WTC11 (cell line): ENCODE measurements at regions not wholly inside any gene's neighbourhood (a gene's known extent, or its start where the extent isn't known, plus 50 kb on each side); places are given as distances from the start of the nearest gene placed in this dataset.

ENCODE experiments used
- ATAC-seq: fragments of 200-7000 bp; cut with Tn5 transposase; 2 replicates; pipeline ENCODE4 v1.10.0; 2021; ENCODE audit warnings: mild to moderate bottlenecking, moderate library complexity
- CTCF ChIA-PET: fragments of 300-600 bp; sonication (Branson Sonifier 250); formaldehyde crosslinking; loops from one replicate; lab custom pipeline; 2021; ENCODE audit warnings: antibody characterized with exemption; lab: Charles Lee
- POLR2A ChIA-PET: fragments of 350-600 bp; sonication (Branson Sonifier 250); formaldehyde crosslinking; loops from one replicate; lab custom pipeline; 2021; ENCODE audit warnings: antibody characterized with exemption; lab: Charles Lee
- DNase-seq: peaks from one replicate; pipeline ENCODE4 v3.0.0; 2021; ENCODE audit warnings: low spot score
- H3K27ac Mint-ChIP-seq: 2 replicates; pipeline ENCODE4 v1.8.0; 2021; ENCODE audit warnings: mixed read lengths
- H3K27me3 Mint-ChIP-seq: 2 replicates; pipeline ENCODE4 v1.8.0; 2021; ENCODE audit warnings: low read depth, mild to moderate bottlenecking, moderate library complexity, mixed read lengths
- H3K36me3 Mint-ChIP-seq: 2 replicates; pipeline ENCODE4 v1.8.0; 2021; ENCODE audit warnings: mixed read lengths
- H3K4me1 Mint-ChIP-seq: 2 replicates; pipeline ENCODE4 v1.8.0; 2022; ENCODE audit warnings: mixed read lengths
- H3K4me3 Mint-ChIP-seq: 2 replicates; pipeline ENCODE4 v1.8.0; 2021; ENCODE audit warnings: mild to moderate bottlenecking, moderate library complexity, mixed read lengths
- H3K9me3 Mint-ChIP-seq: 2 replicates; pipeline ENCODE4 v1.8.0; 2021; ENCODE audit warnings: mixed read lengths
- ARID4B ChIP-seq: sonication (generic); formaldehyde crosslinking; IDR thresholded peaks from 2 replicates; pipeline ENCODE4 v1.8.0; 2023; ENCODE audit warnings: missing genetic modification reagents, mild to moderate bottlenecking, borderline replicate concordance
- ATF1 ChIP-seq: sonication (generic); formaldehyde crosslinking; IDR thresholded peaks from 2 replicates; pipeline ENCODE4 v1.8.1; 2023; ENCODE audit warnings: mild to moderate bottlenecking, moderate library complexity, missing genetic modification reagents
- ELF4 ChIP-seq: sonication (generic); formaldehyde crosslinking; IDR thresholded peaks from 2 replicates; pipeline ENCODE4 v1.8.1; 2022; ENCODE audit warnings: low read depth, mild to moderate bottlenecking, moderate library complexity, missing genetic modification reagents
- EMX1 ChIP-seq: fragments of 250-450 bp; sonication (Bioruptor Pico); IDR thresholded peaks from 2 replicates; pipeline ENCODE4 v1.8.0; 2021; ENCODE audit warnings: mild to moderate bottlenecking
- ESRRA ChIP-seq: sonication (generic); formaldehyde crosslinking; IDR thresholded peaks from 2 replicates; pipeline ENCODE4 v1.8.1; 2022; ENCODE audit warnings: mild to moderate bottlenecking, missing genetic modification reagents, borderline replicate concordance
- GTF2I ChIP-seq: fragments of 250-450 bp; sonication (Bioruptor Pico); conservative IDR thresholded peaks from 2 replicates; pipeline ENCODE4 v1.4.0; 2021; ENCODE audit warnings: mild to moderate bottlenecking
- HMGA2 ChIP-seq: fragments of 250-450 bp; sonication (Bioruptor Pico); IDR thresholded peaks from 2 replicates; pipeline ENCODE4 v1.4.0; 2021; ENCODE audit warnings: mild to moderate bottlenecking, moderate library complexity
- JAZF1 ChIP-seq: fragments of 250-450 bp; sonication (Bioruptor Pico); IDR thresholded peaks from 2 replicates; pipeline ENCODE4 v1.9.0; 2021; ENCODE audit warnings: moderate library complexity, mild to moderate bottlenecking, inconsistent platforms
- KAT7 ChIP-seq: sonication (generic); formaldehyde crosslinking; IDR thresholded peaks from 2 replicates; pipeline ENCODE4 v1.8.1; 2023; ENCODE audit warnings: missing genetic modification reagents, mild to moderate bottlenecking, borderline replicate concordance
- MLX ChIP-seq: sonication (generic); formaldehyde crosslinking; IDR thresholded peaks from 2 replicates; pipeline ENCODE4 v1.8.1; 2023; ENCODE audit warnings: mild to moderate bottlenecking, missing genetic modification reagents, moderate library complexity
- NFE2L1 ChIP-seq: sonication (generic); formaldehyde crosslinking; IDR thresholded peaks from 2 replicates; pipeline ENCODE4 v1.8.1; 2023; ENCODE audit warnings: missing genetic modification reagents
- STAT6 ChIP-seq: sonication (generic); formaldehyde crosslinking; conservative IDR thresholded peaks from 2 replicates; pipeline ENCODE4 v1.8.1; 2023; ENCODE audit warnings: mild to moderate bottlenecking, low read depth, missing genetic modification reagents, moderate library complexity
- ZNF138 ChIP-seq: sonication (generic); formaldehyde crosslinking; conservative IDR thresholded peaks from 2 replicates; pipeline ENCODE4 v1.8.1; 2022; ENCODE audit warnings: mild to moderate bottlenecking, moderate library complexity, missing genetic modification reagents
- ZNF219 ChIP-seq: sonication (generic); formaldehyde crosslinking; IDR thresholded peaks from 2 replicates; pipeline ENCODE4 v1.8.0; 2023; ENCODE audit warnings: missing genetic modification reagents, mild to moderate bottlenecking, borderline replicate concordance
- ZNF396 ChIP-seq: fragments of 250-450 bp; sonication (Bioruptor Pico); IDR thresholded peaks from 2 replicates; pipeline ENCODE4 v1.8.0; 2021; ENCODE audit warnings: mild to moderate bottlenecking, moderate library complexity, borderline replicate concordance
- ZNF416 ChIP-seq: fragments of 250-450 bp; sonication (Bioruptor Pico); IDR thresholded peaks from 2 replicates; pipeline ENCODE4 v1.9.0; 2021; ENCODE audit warnings: mild to moderate bottlenecking, inconsistent platforms
- TF ChIP-seq, protein P1 (sequence below): sonication (generic); formaldehyde crosslinking; IDR thresholded peaks from 2 replicates; pipeline ENCODE4 v1.8.0; 2023; ENCODE audit warnings: mild to moderate bottlenecking, missing genetic modification reagents

- TF ChIP-seq STAT6: no peak
- no peak for TF ChIP-seq EMX1
- no peak for TF ChIP-seq MLX (CRISPR knock-in tag)
- no peak for TF ChIP-seq HMGA2 (CRISPR knock-in tag)
- no peak for TF ChIP-seq NFE2L1 (CRISPR knock-in tag)
- TF ChIP-seq, all 79 proteins: peak for 0
Observed at GRCh38 chr10:9900751-9901150, 1116.9 kb upstream of the CELF2 start (continued).

DNA sequence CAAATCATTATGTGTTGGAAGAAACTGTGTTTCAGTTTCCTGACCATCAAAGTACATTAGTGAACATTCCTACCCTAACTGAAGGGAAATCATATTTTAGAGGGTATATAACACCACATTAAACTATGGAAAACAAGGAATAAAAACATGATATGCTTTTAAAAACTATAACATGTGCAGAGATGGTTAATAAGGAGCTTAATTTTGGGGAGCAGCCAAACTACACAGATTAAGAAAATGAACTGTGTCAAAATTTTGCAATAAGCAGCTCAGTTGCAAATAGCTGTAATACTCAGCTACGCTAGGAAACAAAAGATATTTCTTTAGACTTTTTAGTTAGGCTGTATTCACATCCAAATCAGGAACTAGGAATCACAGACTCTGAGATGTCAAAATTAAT is 1115.7 kb upstream of the CELF2 start:
- ATAC-seq (no peak), DNase-seq (no peak)
- Mint-ChIP-seq H3K27ac (no peak overlapping the region), H3K36me3 (peaks cover 6% of the 10 kb centered on the region), H3K27me3 (no peaks in the 10 kb centered on the region), H3K9me3 (peaks cover 4% of the 10 kb centered on the region), H3K4me1 (peaks cover 10% of the 10 kb centered on the region), H3K4me3 (no peak overlapping the region)
- TF ChIP-seq ATF1: no peak
- TF ChIP-seq ZNF138: no peak
- no peak for TF ChIP-seq JAZF1 (CRISPR knock-in tag)
- TF ChIP-seq ARID4B (CRISPR knock-in tag): no peak
- TF ChIP-seq KAT7: no peak
- no peak for TF ChIP-seq ELF4 (CRISPR knock-in tag)
- TF ChIP-seq, protein P1, sequence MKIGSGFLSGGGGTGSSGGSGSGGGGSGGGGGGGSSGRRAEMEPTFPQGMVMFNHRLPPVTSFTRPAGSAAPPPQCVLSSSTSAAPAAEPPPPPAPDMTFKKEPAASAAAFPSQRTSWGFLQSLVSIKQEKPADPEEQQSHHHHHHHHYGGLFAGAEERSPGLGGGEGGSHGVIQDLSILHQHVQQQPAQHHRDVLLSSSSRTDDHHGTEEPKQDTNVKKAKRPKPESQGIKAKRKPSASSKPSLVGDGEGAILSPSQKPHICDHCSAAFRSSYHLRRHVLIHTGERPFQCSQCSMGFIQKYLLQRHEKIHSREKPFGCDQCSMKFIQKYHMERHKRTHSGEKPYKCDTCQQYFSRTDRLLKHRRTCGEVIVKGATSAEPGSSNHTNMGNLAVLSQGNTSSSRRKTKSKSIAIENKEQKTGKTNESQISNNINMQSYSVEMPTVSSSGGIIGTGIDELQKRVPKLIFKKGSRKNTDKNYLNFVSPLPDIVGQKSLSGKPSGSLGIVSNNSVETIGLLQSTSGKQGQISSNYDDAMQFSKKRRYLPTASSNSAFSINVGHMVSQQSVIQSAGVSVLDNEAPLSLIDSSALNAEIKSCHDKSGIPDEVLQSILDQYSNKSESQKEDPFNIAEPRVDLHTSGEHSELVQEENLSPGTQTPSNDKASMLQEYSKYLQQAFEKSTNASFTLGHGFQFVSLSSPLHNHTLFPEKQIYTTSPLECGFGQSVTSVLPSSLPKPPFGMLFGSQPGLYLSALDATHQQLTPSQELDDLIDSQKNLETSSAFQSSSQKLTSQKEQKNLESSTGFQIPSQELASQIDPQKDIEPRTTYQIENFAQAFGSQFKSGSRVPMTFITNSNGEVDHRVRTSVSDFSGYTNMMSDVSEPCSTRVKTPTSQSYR (CRISPR knock-in tag): no peak
- TF ChIP-seq GTF2I (CRISPR knock-in tag): no peak
- TF ChIP-seq ZNF219 (CRISPR knock-in tag): no peak
- TF ChIP-seq ESRRA: no peak
- TF ChIP-seq ZNF396 (CRISPR knock-in tag): no peak
- no peak for TF ChIP-seq HMGA2 (CRISPR knock-in tag)
- TF ChIP-seq ZNF416: no peak
- CTCF ChIA-PET: interaction anchor here (0.6 kb wide), 1 partner anchor 148 kb away, joined by 4 read pairs; no protein-coding TSS in a partner anchor
- POLR2A ChIA-PET: no interaction called here
